Lung (tissue), 11 donors: ENCODE measurements at regions not wholly inside any gene's neighbourhood (a gene's known extent, or its start where the extent isn't known, plus 50 kb on each side); places are given as distances from the start of the nearest gene placed in this dataset.

ENCODE experiments used
- ATAC-seq: fragments of 200-7000 bp; cut with Tn5 transposase; one replicate; pipeline ENCODE4 v1.9.1; 2020; ENCODE audit warnings: moderate number of reproducible peaks; ENCODE audit not compliant: insufficient read depth, low FRiP score
- DNase-seq, 3 donors: peaks; one replicate each; pipeline ENCODE4 v3.0.0-alpha.2; 2013 to 2017
- H3K27ac ChIP-seq, 2 donors: one replicate each; pipeline ENCODE4 v1.5.1; 2013; ENCODE audit warnings: mild to moderate bottlenecking in 2 of 2, moderate library complexity in 2 of 2, control low read depth in 1 of 2, inconsistent platforms in 1 of 2, low read depth in 1 of 2, low read length in 1 of 2
- H3K27me3 ChIP-seq, 3 donors: one replicate each; pipeline ENCODE4 v1.5.1; 2013; ENCODE audit warnings: low read length in 2 of 3; ENCODE audit not compliant: control insufficient read depth in 3 of 3, insufficient read depth in 3 of 3
- H3K36me3 ChIP-seq, 4 donors: one replicate each; pipeline ENCODE4 v1.5.1; 2013; ENCODE audit warnings: low read length in 4 of 4, mild to moderate bottlenecking in 1 of 4, moderate library complexity in 1 of 4; ENCODE audit not compliant: control insufficient read depth in 4 of 4, insufficient read depth in 4 of 4
- H3K4me1 ChIP-seq, 5 donors: one replicate each; pipeline ENCODE4 v1.5.1; 2013; ENCODE audit warnings: low read length in 5 of 5, mild to moderate bottlenecking in 2 of 5, moderate library complexity in 1 of 5; ENCODE audit not compliant: control insufficient read depth in 5 of 5, insufficient read depth in 5 of 5
- H3K4me3 ChIP-seq: one replicate; pipeline ENCODE4 v1.5.1; 2013; ENCODE audit warnings: mild to moderate bottlenecking, control low read depth, moderate library complexity
- H3K9ac ChIP-seq, 2 donors: one replicate each; pipeline ENCODE4 v1.5.1; 2013; ENCODE audit warnings: low read length in 2 of 2, control low read depth in 1 of 2; ENCODE audit not compliant: insufficient read depth in 1 of 2
- H3K9me3 ChIP-seq, 4 donors: one replicate each; pipeline ENCODE4 v1.5.1; 2013; ENCODE audit warnings: low read length in 3 of 4, mild to moderate bottlenecking in 1 of 4, moderate library complexity in 1 of 4; ENCODE audit not compliant: control insufficient read depth in 4 of 4, insufficient read depth in 3 of 4
- WGBS, 2 donors: extraction: QIAGEN DNeasy Blood & Tissue Kit; methylation state at CpG; one replicate each; pipeline ENCODE4 v1.1.7; 2013; 5-methylcytosine and 5-hydroxymethylcytosine counted together
- TF ChIP-seq, protein P1 (sequence below): IDR thresholded peaks from 2 replicates; pipeline ENCODE4 v1.5.1; 2012; ENCODE audit warnings: mild to moderate bottlenecking; ENCODE audit errors: control extremely low read depth, extremely low read depth
- donor health status: control.
- donor health status: control.
- donor health status: Bipolar disorder and iron deficiency.
- donor health status: healthy.
- donor health status: DM: yes; HTN: yes; CAD: no.

GRCh38 chr17:77356109-77356689 lies 215.4 kb downstream of the SEC14L1 start:
- H3K4me3 ChIP-seq: no peak overlapping the region
- no peak overlapping the region for H3K27ac ChIP-seq
- H3K27me3 ChIP-seq: no peaks in the 10 kb centered on the region
- TF ChIP-seq, protein P1, sequence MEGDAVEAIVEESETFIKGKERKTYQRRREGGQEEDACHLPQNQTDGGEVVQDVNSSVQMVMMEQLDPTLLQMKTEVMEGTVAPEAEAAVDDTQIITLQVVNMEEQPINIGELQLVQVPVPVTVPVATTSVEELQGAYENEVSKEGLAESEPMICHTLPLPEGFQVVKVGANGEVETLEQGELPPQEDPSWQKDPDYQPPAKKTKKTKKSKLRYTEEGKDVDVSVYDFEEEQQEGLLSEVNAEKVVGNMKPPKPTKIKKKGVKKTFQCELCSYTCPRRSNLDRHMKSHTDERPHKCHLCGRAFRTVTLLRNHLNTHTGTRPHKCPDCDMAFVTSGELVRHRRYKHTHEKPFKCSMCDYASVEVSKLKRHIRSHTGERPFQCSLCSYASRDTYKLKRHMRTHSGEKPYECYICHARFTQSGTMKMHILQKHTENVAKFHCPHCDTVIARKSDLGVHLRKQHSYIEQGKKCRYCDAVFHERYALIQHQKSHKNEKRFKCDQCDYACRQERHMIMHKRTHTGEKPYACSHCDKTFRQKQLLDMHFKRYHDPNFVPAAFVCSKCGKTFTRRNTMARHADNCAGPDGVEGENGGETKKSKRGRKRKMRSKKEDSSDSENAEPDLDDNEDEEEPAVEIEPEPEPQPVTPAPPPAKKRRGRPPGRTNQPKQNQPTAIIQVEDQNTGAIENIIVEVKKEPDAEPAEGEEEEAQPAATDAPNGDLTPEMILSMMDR: no peak
- 73 to 81% methylated on average over 15 of the region's 15 CpGs for WGBS, 2 donors
- H3K36me3 ChIP-seq: peaks cover 0 to 2% (median 0%) of the 10 kb centered on the region in 4 donors
- H3K9ac ChIP-seq: no peak overlapping the region
- ATAC-seq: no peak
- H3K4me1 ChIP-seq: peaks cover 0 to 20% (median 7%) of the 10 kb centered on the region in 5 donors
- H3K9me3 ChIP-seq: no peaks in the 10 kb centered on the region
- DNase-seq: no peak

- peaks cover 0 to 2% (median 0%) of the 10 kb centered on the region in 4 donors for H3K36me3 ChIP-seq
- no peaks in the 10 kb centered on the region for H3K9me3 ChIP-seq
- H3K9ac ChIP-seq: no peak overlapping the region
- no peak overlapping the region for H3K27ac ChIP-seq
- peaks cover 0 to 15% (median 7%) of the 10 kb centered on the region in 5 donors for H3K4me1 ChIP-seq
- TF ChIP-seq, protein P1: no peak
- DNase-seq (peak in 1 of 3 donors; percentile 15), ATAC-seq (no peak)
- no peaks in the 10 kb centered on the region for H3K27me3 ChIP-seq
- H3K4me3 ChIP-seq: no peak overlapping the region
- WGBS, 2 donors: 80 to 87% methylated on average over 8 of the region's 8 CpGs
These were observed 216.0 kb downstream of the SEC14L1 start for GRCh38 chr17:77356690-77357201.

DNA sequence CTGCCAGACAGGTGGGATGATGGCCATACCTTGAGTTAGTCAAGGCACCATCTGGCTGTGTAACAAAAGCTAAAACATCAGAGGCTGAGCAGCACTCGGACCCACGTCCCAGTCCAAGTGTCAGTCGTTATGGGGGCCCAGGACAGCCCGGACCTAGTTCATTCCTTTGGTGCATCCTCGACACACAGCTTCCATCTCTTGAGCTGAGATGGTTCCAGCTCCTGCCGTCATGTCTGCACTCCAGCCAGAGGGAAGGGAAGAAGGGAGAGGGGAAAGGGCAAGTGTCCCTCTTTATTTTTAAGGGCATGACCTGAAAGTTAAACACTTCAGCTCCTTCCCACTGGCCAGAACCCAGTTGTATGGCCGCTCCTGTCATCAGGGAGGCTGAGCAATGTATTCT lies 218.0 kb downstream of the SEC14L1 start:
- H3K27ac ChIP-seq: no peak overlapping the region
- peaks cover 0 to 12% (median 5%) of the 10 kb centered on the region in 5 donors for H3K4me1 ChIP-seq
- DNase-seq (no peak), ATAC-seq (no peak)
- no peaks in the 10 kb centered on the region for H3K9me3 ChIP-seq
- WGBS, 2 donors: 71 to 86% methylated on average over 7 of the region's 7 CpGs
- H3K27me3 ChIP-seq: no peaks in the 10 kb centered on the region
- TF ChIP-seq, protein P1: no peak
- H3K36me3 ChIP-seq: no peaks in the 10 kb centered on the region
- no peak overlapping the region for H3K9ac ChIP-seq
- no peak overlapping the region for H3K4me3 ChIP-seq

- H3K4me3 ChIP-seq: no peak overlapping the region
- TF ChIP-seq, protein P1: no peak
- DNase-seq (no peak), ATAC-seq (no peak)
- H3K9ac ChIP-seq: no peak overlapping the region
- no peaks in the 10 kb centered on the region for H3K36me3 ChIP-seq
- 51 to 79% methylated on average over 2 of the region's 2 CpGs for WGBS, 2 donors
- no peak overlapping the region for H3K27ac ChIP-seq
- H3K9me3 ChIP-seq: no peaks in the 10 kb centered on the region
- H3K4me1 ChIP-seq: peaks cover 0 to 8% (median 2%) of the 10 kb centered on the region in 5 donors
- H3K27me3 ChIP-seq: no peaks in the 10 kb centered on the region
These were observed 218.5 kb downstream of the SEC14L1 start for GRCh38 chr17:77359236-77359635.
